Epidermal melanocyte (primary cell): ENCODE measurements at regions not wholly inside any gene's neighbourhood (a gene's known extent, or its start where the extent isn't known, plus 50 kb on each side); places are given as distances from the start of the nearest gene placed in this dataset.
"Not testable (repeated sequence)": the region's sequence is repeated elsewhere in the genome, so short reads cannot be mapped to it uniquely, and the experiment has no call there.

Source experiments
- DNase-seq: peaks from one replicate; pipeline ENCODE4 v3.0.0; 2011; ENCODE audit warnings: low spot score; ENCODE audit not compliant: insufficient read length

- DNase-seq, result no peak
Measured at GRCh38 chr2:123808243-123808642, 216.8 kb upstream of the CNTNAP5 start.

GRCh38 chr2:123811846-123812245 lies 213.2 kb upstream of the CNTNAP5 start:
- no peak for DNase-seq

- no peak for DNase-seq
Measured at GRCh38 chr2:123816203-123816602, 208.9 kb upstream of the CNTNAP5 start.

- DNase-seq, result no peak
Measured at GRCh38 chr2:123816928-123817327, 208.2 kb upstream of the CNTNAP5 start.

- DNase-seq, result no peak
Measured at GRCh38 chr2:123826729-123827271, 198.3 kb upstream of the CNTNAP5 start.

- DNase-seq, result no peak
Measured at GRCh38 chr2:123839326-123839725, 185.8 kb upstream of the CNTNAP5 start.

GRCh38 chr2:123840016-123840415 lies 185.1 kb upstream of the CNTNAP5 start:
- DNase-seq, result no peak

- no peak for DNase-seq
Measured at GRCh38 chr2:123840574-123840973, 184.5 kb upstream of the CNTNAP5 start.

GRCh38 chr2:123851281-123851680 lies 173.8 kb upstream of the CNTNAP5 start:
- no peak for DNase-seq

- DNase-seq, result no peak
Measured at GRCh38 chr2:123853161-123853560, 171.9 kb upstream of the CNTNAP5 start.

- not testable (repeated sequence) for DNase-seq
Measured at GRCh38 chr2:123859031-123859430, 166.1 kb upstream of the CNTNAP5 start.

- DNase-seq, result no peak
Measured at GRCh38 chr2:123864416-123864815, 160.7 kb upstream of the CNTNAP5 start.

GRCh38 chr2:123870206-123870880 lies 154.7 kb upstream of the CNTNAP5 start:
- no peak for DNase-seq

- no peak for DNase-seq
Measured at GRCh38 chr2:123870881-123871276, 154.2 kb upstream of the CNTNAP5 start.

GRCh38 chr2:123890148-123890547 lies 134.9 kb upstream of the CNTNAP5 start:
- no peak for DNase-seq

GRCh38 chr2:123894167-123894566 lies 130.9 kb upstream of the CNTNAP5 start:
- DNase-seq, result no peak

- no peak for DNase-seq
Measured at GRCh38 chr2:123895651-123896050, 129.4 kb upstream of the CNTNAP5 start.

GRCh38 chr2:123901256-123901655 lies 123.8 kb upstream of the CNTNAP5 start:
- DNase-seq, result no peak

- DNase-seq, result no peak
Measured at GRCh38 chr2:123906361-123906760, 118.7 kb upstream of the CNTNAP5 start.

GRCh38 chr2:123908522-123908921 lies 116.6 kb upstream of the CNTNAP5 start:
- DNase-seq, result no peak

- no peak for DNase-seq
Measured at GRCh38 chr2:123912171-123912570, 112.9 kb upstream of the CNTNAP5 start.

GRCh38 chr2:123913143-123913735 lies 111.8 kb upstream of the CNTNAP5 start:
- DNase-seq, result no peak

GRCh38 chr2:123915380-123915779 lies 109.7 kb upstream of the CNTNAP5 start:
- DNase-seq, result no peak
